Lower leg skin (tissue), 3 donors: ENCODE measurements at regions not wholly inside any gene's neighbourhood (a gene's known extent, or its start where the extent isn't known, plus 50 kb on each side); places are given as distances from the start of the nearest gene placed in this dataset.

Experiments used
- POLR2A ChIP-seq, 2 donors: fragments of 450-650 bp; IDR thresholded peaks; one replicate each; pipeline ENCODE4 v1.6.1; 2016 to 2017; ENCODE audit warnings: antibody characterized with exemption in 2 of 2, mild to moderate bottlenecking in 1 of 2, moderate library complexity in 1 of 2
- TF ChIP-seq, protein P1 (sequence below), 3 donors: fragments of 450-650 bp; IDR thresholded peaks; one replicate each; pipeline ENCODE4 v1.5.1; 2016; ENCODE audit warnings: antibody characterized with exemption in 3 of 3, mild to moderate bottlenecking in 3 of 3, moderate library complexity in 2 of 3

DNA sequence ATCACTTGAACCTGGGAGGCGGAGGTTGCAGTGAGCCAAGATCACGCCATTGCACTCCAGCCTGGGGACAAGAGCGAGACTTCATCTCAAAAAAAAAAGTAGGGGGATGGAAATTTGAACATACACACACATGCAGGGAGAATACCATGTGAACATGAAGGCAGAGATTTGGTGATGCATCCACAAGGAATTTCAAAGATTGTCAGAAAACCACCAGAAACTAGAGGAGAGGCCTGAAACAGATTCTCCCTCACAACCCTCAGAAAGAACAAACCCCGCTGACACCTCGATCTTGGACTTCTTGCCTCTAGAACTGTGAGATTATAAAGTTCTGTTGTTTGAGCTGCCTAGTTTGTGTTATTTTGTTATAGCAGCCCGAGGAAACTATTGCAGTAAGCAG is 125.5 kb downstream of the GPX5 start:
- TF ChIP-seq, protein P1, sequence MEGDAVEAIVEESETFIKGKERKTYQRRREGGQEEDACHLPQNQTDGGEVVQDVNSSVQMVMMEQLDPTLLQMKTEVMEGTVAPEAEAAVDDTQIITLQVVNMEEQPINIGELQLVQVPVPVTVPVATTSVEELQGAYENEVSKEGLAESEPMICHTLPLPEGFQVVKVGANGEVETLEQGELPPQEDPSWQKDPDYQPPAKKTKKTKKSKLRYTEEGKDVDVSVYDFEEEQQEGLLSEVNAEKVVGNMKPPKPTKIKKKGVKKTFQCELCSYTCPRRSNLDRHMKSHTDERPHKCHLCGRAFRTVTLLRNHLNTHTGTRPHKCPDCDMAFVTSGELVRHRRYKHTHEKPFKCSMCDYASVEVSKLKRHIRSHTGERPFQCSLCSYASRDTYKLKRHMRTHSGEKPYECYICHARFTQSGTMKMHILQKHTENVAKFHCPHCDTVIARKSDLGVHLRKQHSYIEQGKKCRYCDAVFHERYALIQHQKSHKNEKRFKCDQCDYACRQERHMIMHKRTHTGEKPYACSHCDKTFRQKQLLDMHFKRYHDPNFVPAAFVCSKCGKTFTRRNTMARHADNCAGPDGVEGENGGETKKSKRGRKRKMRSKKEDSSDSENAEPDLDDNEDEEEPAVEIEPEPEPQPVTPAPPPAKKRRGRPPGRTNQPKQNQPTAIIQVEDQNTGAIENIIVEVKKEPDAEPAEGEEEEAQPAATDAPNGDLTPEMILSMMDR (IDR thresholded peaks at IDR 0.05) = no peak
- TF ChIP-seq POLR2A (IDR thresholded peaks at IDR 0.05) = no peak
